Neural progenitor cell (in vitro differentiated cells): ENCODE measurements at regions not wholly inside any gene's neighbourhood (a gene's known extent, or its start where the extent isn't known, plus 50 kb on each side); places are given as distances from the start of the nearest gene placed in this dataset.
A peak's percentile ranks its signal among the peaks of the same experiment; 100 is the strongest.

ENCODE experiments used
- DNase-seq: peaks from one replicate; pipeline ENCODE4 v3.0.0-alpha.2; 2016; ENCODE audit warnings: low spot score
- H2AFZ ChIP-seq: fragments of 200-600 bp; sonication (generic); replicated peaks from 2 replicates; pipeline ENCODE4 v1.6.1; 2016; ENCODE audit warnings: antibody characterized with exemption
- H3F3A ChIP-seq: fragments of 200-600 bp; sonication (generic); 2 replicates; pipeline ENCODE4 v1.6.1; 2016; ENCODE audit warnings: antibody characterized with exemption, low read depth
- H3K27ac ChIP-seq: fragments of 200-600 bp; sonication (generic); 2 replicates; pipeline ENCODE4 v1.5.1; 2016; ENCODE audit warnings: mild to moderate bottlenecking
- H3K27me3 ChIP-seq: fragments of 200-600 bp; sonication (generic); 2 replicates; pipeline ENCODE4 v1.6.1; 2016; ENCODE audit warnings: mild to moderate bottlenecking, moderate library complexity
- H3K36me3 ChIP-seq: fragments of 200-600 bp; sonication (generic); 2 replicates; pipeline ENCODE4 v1.5.1; 2016
- H3K4me1 ChIP-seq: fragments of 200-600 bp; sonication (generic); 2 replicates; pipeline ENCODE4 v1.6.1; 2016; ENCODE audit warnings: mixed run types
- H3K4me2 ChIP-seq: fragments of 200-600 bp; sonication (generic); 2 replicates; pipeline ENCODE4 v1.6.1; 2016
- H3K4me3 ChIP-seq: fragments of 200-600 bp; sonication (generic); 2 replicates; pipeline ENCODE4 v1.5.1; 2016
- H3K79me2 ChIP-seq: fragments of 200-600 bp; sonication (generic); 2 replicates; pipeline ENCODE4 v1.6.1; 2016; ENCODE audit warnings: low read depth
- H3K9ac ChIP-seq: fragments of 200-600 bp; sonication (generic); 2 replicates; pipeline ENCODE4 v1.6.1; 2016
- H3K9me3 ChIP-seq: fragments of 200-600 bp; sonication (generic); 2 replicates; pipeline ENCODE4 v1.5.1; 2016; ENCODE audit warnings: low read depth
- H4K20me1 ChIP-seq: fragments of 200-600 bp; sonication (generic); 2 replicates; pipeline ENCODE4 v1.6.1; 2016; ENCODE audit warnings: low read depth
- H3K27ac Mint-ChIP-seq: 3 replicates; pipeline ENCODE4 v1.8.0; 2021; ENCODE audit warnings: mixed read lengths
- H3K27me3 Mint-ChIP-seq: 2 replicates; pipeline ENCODE4 v1.8.0; 2022; ENCODE audit warnings: low read depth, mild to moderate bottlenecking, inconsistent platforms, moderate library complexity, mixed read lengths; ENCODE audit not compliant: insufficient read depth
- H3K36me3 Mint-ChIP-seq: 3 replicates; pipeline ENCODE4 v1.8.0; 2021; ENCODE audit warnings: mixed read lengths
- H3K4me1 Mint-ChIP-seq: 3 replicates; pipeline ENCODE4 v1.8.0; 2021; ENCODE audit warnings: mixed read lengths
- H3K4me3 Mint-ChIP-seq: 3 replicates; pipeline ENCODE4 v1.8.0; 2021; ENCODE audit warnings: mild to moderate bottlenecking, moderate library complexity, mixed read lengths
- H3K9me3 Mint-ChIP-seq: 3 replicates; pipeline ENCODE4 v1.8.0; 2020; ENCODE audit warnings: mixed read lengths
- EZH2 ChIP-seq: fragments of 200-600 bp; sonication (generic); IDR thresholded peaks from 2 replicates; pipeline ENCODE4 v1.6.1; 2017; ENCODE audit warnings: antibody characterized with exemption, mild to moderate bottlenecking, moderate library complexity
- EZH2phosphoT487 ChIP-seq: fragments of 200-600 bp; sonication (generic); IDR thresholded peaks from 2 replicates; pipeline ENCODE4 v1.6.1; 2017; ENCODE audit warnings: antibody characterized with exemption
- TF ChIP-seq, protein P1 (sequence below): fragments of 200-600 bp; sonication (generic); IDR thresholded peaks from 2 replicates; pipeline ENCODE4 v1.5.1; 2017; ENCODE audit warnings: antibody characterized with exemption, mild to moderate bottlenecking

DNA sequence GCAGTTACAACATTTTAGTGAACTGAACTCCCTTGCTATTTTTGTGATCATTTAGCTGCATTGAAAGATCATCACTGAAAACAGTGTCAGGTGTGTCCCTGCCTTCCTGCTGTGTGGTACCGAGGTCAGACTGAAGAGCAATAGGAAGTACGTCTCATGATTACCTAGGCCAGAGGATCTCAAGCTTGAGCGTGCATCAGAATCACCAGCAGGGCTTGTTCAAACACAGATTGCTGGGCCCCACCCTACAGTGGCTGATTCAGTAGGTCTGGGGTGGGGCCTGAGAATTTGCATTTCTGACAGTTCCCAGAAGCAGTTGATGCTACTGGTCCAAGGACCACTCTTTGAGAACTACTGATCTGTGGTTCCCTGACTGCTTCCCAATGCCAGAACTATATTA is 159.6 kb downstream of the ACTL7B start:
- no peak overlapping the region for H3K9ac ChIP-seq
- H2AFZ ChIP-seq, result no peak overlapping the region
- no peaks in the 10 kb centered on the region for H3K36me3 ChIP-seq
- no peaks in the 10 kb centered on the region for H3F3A ChIP-seq
- H3K9me3 ChIP-seq, result no peaks in the 10 kb centered on the region
- Mint-ChIP-seq H3K9me3 (peaks cover 4% of the 10 kb centered on the region), H3K36me3 (no peaks in the 10 kb centered on the region), H3K4me1 (no peaks in the 10 kb centered on the region), H3K4me3 (no peak overlapping the region), H3K27me3 (peaks cover 5% of the 10 kb centered on the region), H3K27ac (no peak overlapping the region)
- H4K20me1 ChIP-seq, result no peaks in the 10 kb centered on the region
- no peak overlapping the region for H3K4me3 ChIP-seq
- H3K27me3 ChIP-seq, result no peaks in the 10 kb centered on the region
- no peaks in the 10 kb centered on the region for H3K79me2 ChIP-seq
- H3K4me1 ChIP-seq, result peaks cover 4% of the 10 kb centered on the region
- H3K27ac ChIP-seq, result no peak overlapping the region
- H3K4me2 ChIP-seq, result no peak overlapping the region
- no peak for DNase-seq
- TF ChIP-seq EZH2phosphoT487, result no peak
- TF ChIP-seq EZH2, result no peak
- TF ChIP-seq, protein P1, sequence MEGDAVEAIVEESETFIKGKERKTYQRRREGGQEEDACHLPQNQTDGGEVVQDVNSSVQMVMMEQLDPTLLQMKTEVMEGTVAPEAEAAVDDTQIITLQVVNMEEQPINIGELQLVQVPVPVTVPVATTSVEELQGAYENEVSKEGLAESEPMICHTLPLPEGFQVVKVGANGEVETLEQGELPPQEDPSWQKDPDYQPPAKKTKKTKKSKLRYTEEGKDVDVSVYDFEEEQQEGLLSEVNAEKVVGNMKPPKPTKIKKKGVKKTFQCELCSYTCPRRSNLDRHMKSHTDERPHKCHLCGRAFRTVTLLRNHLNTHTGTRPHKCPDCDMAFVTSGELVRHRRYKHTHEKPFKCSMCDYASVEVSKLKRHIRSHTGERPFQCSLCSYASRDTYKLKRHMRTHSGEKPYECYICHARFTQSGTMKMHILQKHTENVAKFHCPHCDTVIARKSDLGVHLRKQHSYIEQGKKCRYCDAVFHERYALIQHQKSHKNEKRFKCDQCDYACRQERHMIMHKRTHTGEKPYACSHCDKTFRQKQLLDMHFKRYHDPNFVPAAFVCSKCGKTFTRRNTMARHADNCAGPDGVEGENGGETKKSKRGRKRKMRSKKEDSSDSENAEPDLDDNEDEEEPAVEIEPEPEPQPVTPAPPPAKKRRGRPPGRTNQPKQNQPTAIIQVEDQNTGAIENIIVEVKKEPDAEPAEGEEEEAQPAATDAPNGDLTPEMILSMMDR, result no peak

DNA sequence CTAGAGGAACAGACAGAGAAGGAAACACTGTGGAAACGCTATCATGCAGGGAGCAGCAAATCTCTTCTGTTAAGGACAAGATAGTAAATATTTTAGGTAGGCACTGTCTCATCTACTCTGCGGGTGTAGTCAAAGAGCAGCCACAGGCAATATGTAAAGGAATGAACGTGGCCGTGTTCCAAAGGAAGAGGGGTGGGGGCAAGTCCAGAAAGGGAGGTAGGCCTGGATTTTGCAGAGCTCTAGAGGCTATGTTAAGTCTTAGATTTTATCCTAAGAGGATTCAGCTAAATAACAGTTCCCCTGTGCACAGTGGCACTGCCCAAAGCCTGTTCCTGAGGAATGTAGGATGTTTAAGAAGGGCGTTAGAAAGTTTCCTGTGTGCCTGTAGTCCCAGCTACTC is 161.6 kb downstream of the ACTL7B start:
- TF ChIP-seq, protein P1, result no peak
- no peak for TF ChIP-seq EZH2phosphoT487
- TF ChIP-seq EZH2, result no peak
- Histone ChIP-seq H3K9ac (no peak overlapping the region), H3K4me1 (peaks cover 4% of the 10 kb centered on the region), H3K36me3 (no peaks in the 10 kb centered on the region), H3K4me3 (no peak overlapping the region), H3K79me2 (no peaks in the 10 kb centered on the region), H2AFZ (no peak overlapping the region), H3K4me2 (no peak overlapping the region), H3K27me3 (no peaks in the 10 kb centered on the region), H3K9me3 (no peaks in the 10 kb centered on the region), H4K20me1 (no peaks in the 10 kb centered on the region), H3F3A (no peaks in the 10 kb centered on the region), H3K27ac (no peak overlapping the region)
- no peak overlapping the region for H3K4me3 Mint-ChIP-seq
- peak overlapping the region; percentile 51 for H3K27ac Mint-ChIP-seq
- peaks cover 5% of the 10 kb centered on the region for H3K27me3 Mint-ChIP-seq
- no peaks in the 10 kb centered on the region for H3K4me1 Mint-ChIP-seq
- H3K36me3 Mint-ChIP-seq, result no peaks in the 10 kb centered on the region
- H3K9me3 Mint-ChIP-seq, result peaks cover 4% of the 10 kb centered on the region
- no peak for DNase-seq

DNA sequence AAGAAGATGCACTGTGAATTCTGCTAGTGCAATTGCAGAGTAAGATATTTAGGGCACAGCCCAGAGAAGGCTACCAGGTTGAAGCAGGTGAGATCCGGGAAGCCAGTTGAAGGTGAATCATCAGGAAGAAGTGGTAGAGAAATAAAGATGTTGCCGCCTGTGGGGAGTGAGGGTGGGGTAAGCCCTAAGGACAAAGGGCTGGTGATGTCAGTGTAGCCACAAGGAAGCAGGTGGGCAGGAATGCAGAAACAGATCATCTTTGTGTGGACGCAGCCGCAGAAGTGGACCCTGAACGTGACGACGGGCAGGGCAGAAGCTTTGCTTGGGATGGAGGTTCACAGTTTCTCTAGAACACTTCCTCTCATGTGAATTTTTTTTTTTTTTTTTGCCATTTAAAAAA is 164.2 kb downstream of the ACTL7B start:
- Histone ChIP-seq H3K4me3 (no peak overlapping the region), H3K4me1 (peaks cover 4% of the 10 kb centered on the region), H3K9ac (no peak overlapping the region), H3K27me3 (no peaks in the 10 kb centered on the region), H4K20me1 (no peaks in the 10 kb centered on the region), H3K36me3 (no peaks in the 10 kb centered on the region), H3K79me2 (no peaks in the 10 kb centered on the region), H3F3A (no peaks in the 10 kb centered on the region), H3K9me3 (no peaks in the 10 kb centered on the region), H3K4me2 (no peak overlapping the region), H2AFZ (peak overlapping the region; percentile 8), H3K27ac (no peak overlapping the region)
- H3K27ac Mint-ChIP-seq, result no peak overlapping the region
- no peak for DNase-seq
- no peak overlapping the region for H3K4me3 Mint-ChIP-seq
- no peaks in the 10 kb centered on the region for H3K4me1 Mint-ChIP-seq
- no peak for TF ChIP-seq EZH2
- TF ChIP-seq, protein P1, result no peak
- TF ChIP-seq EZH2phosphoT487, result no peak
- H3K9me3 Mint-ChIP-seq, result peaks cover 4% of the 10 kb centered on the region
- H3K27me3 Mint-ChIP-seq, result peaks cover 5% of the 10 kb centered on the region
- H3K36me3 Mint-ChIP-seq, result no peaks in the 10 kb centered on the region
